Erythroblast (primary cell): ENCODE measurements at regions not wholly inside any gene's neighbourhood (a gene's known extent, or its start where the extent isn't known, plus 50 kb on each side); places are given as distances from the start of the nearest gene placed in this dataset.

Experiments
- GATA1 ChIP-seq: IDR thresholded peaks from 2 replicates; pipeline ENCODE4 v1.6.1; 2011; ENCODE audit warnings: low read depth, mild to moderate bottlenecking, control low read depth, low read length, moderate library complexity
- POLR2A ChIP-seq: IDR thresholded peaks from 2 replicates; pipeline ENCODE4 v1.6.1; 2011; ENCODE audit warnings: mild to moderate bottlenecking, low read length

- TF ChIP-seq POLR2A (no peak), GATA1 (no peak)
These were observed 115.9 kb downstream of the QRSL1 start for GRCh38 chr6:106745197-106745770.
